Activated CD8-positive, alpha-beta T cell treated with anti-CD3 and anti-CD28 coated beads, Interleukin-2, amount 10 ng/mL, durations not matched to agents 7 days and 5 days (primary cell): ENCODE measurements at regions not wholly inside any gene's neighbourhood (a gene's known extent, or its start where the extent isn't known, plus 50 kb on each side); places are given as distances from the start of the nearest gene placed in this dataset.

ENCODE experiments used
- ATAC-seq: fragments of 150-1000 bp; cut with Tn5 transposase; one replicate; pipeline ENCODE4 v1.10.0; 2021; ENCODE audit warnings: moderate library complexity
- CTCF ChIA-PET: fragments of 350-600 bp; sonication (Branson Sonifier 250); formaldehyde crosslinking; loops from one replicate; lab custom pipeline; 2021; ENCODE audit warnings: antibody characterized with exemption; lab: Charles Lee
- POLR2A ChIA-PET: fragments of 350-600 bp; sonication (Branson Sonifier 250); formaldehyde crosslinking; loops from one replicate; lab custom pipeline; 2021; ENCODE audit warnings: antibody characterized with exemption; lab: Charles Lee
- DNase-seq: peaks from one replicate; pipeline ENCODE4 v3.0.0-alpha.2; 2020
- H3K27ac Mint-ChIP-seq: one replicate; pipeline ENCODE4 v1.8.0; 2021; ENCODE audit warnings: mild to moderate bottlenecking, mixed read lengths
- H3K27me3 Mint-ChIP-seq: one replicate; pipeline ENCODE4 v1.8.0; 2021; ENCODE audit warnings: low read depth, mixed read lengths
- H3K36me3 Mint-ChIP-seq: one replicate; pipeline ENCODE4 v1.8.0; 2021; ENCODE audit warnings: low read depth, mixed read lengths
- H3K4me1 Mint-ChIP-seq: one replicate; pipeline ENCODE4 v1.8.0; 2021; ENCODE audit warnings: low read depth, mixed read lengths
- H3K4me3 Mint-ChIP-seq: one replicate; pipeline ENCODE4 v1.8.0; 2021; ENCODE audit warnings: mild to moderate bottlenecking, mixed read lengths
- H3K9me3 Mint-ChIP-seq: one replicate; pipeline ENCODE4 v1.8.0; 2022; ENCODE audit warnings: mixed read lengths; ENCODE audit not compliant: insufficient read depth

- CTCF ChIA-PET = no interaction called here
- H3K27ac Mint-ChIP-seq = no peak overlapping the region
- H3K27me3 Mint-ChIP-seq = no peaks in the 10 kb centered on the region
- no peaks in the 10 kb centered on the region for H3K4me1 Mint-ChIP-seq
- DNase-seq (no peak), ATAC-seq (no peak)
- no peaks in the 10 kb centered on the region for H3K36me3 Mint-ChIP-seq
- POLR2A ChIA-PET = no interaction called here
- H3K4me3 Mint-ChIP-seq = no peak overlapping the region
- no peaks in the 10 kb centered on the region for H3K9me3 Mint-ChIP-seq
Observed at GRCh38 chr4:20505927-20506326, 194.3 kb upstream of the PACRGL start.

GRCh38 chr4:20506827-20507226 is 193.4 kb upstream of the PACRGL start:
- DNase-seq (no peak), ATAC-seq (no peak)
- no peaks in the 10 kb centered on the region for H3K9me3 Mint-ChIP-seq
- H3K4me3 Mint-ChIP-seq = no peak overlapping the region
- POLR2A ChIA-PET = no interaction called here
- H3K27ac Mint-ChIP-seq = no peak overlapping the region
- CTCF ChIA-PET = no interaction called here
- H3K27me3 Mint-ChIP-seq = no peaks in the 10 kb centered on the region
- no peaks in the 10 kb centered on the region for H3K36me3 Mint-ChIP-seq
- H3K4me1 Mint-ChIP-seq = no peaks in the 10 kb centered on the region

GRCh38 chr4:20509315-20509714 is 190.9 kb upstream of the PACRGL start:
- Mint-ChIP-seq H3K4me3 (no peak overlapping the region), H3K27me3 (no peaks in the 10 kb centered on the region), H3K27ac (no peak overlapping the region), H3K36me3 (no peaks in the 10 kb centered on the region), H3K4me1 (no peaks in the 10 kb centered on the region), H3K9me3 (no peaks in the 10 kb centered on the region)
- CTCF ChIA-PET = no interaction called here
- ATAC-seq (no peak), DNase-seq (no peak)
- POLR2A ChIA-PET = no interaction called here

- DNase-seq (no peak), ATAC-seq (no peak)
- H3K9me3 Mint-ChIP-seq = no peaks in the 10 kb centered on the region
- H3K27ac Mint-ChIP-seq = no peak overlapping the region
- ChIA-PET CTCF (no interaction called here), POLR2A (no interaction called here)
- H3K36me3 Mint-ChIP-seq = no peaks in the 10 kb centered on the region
- H3K27me3 Mint-ChIP-seq = no peaks in the 10 kb centered on the region
- no peak overlapping the region for H3K4me3 Mint-ChIP-seq
- H3K4me1 Mint-ChIP-seq = no peaks in the 10 kb centered on the region
Observed at GRCh38 chr4:20512033-20512792, 188.0 kb upstream of the PACRGL start.

GRCh38 chr4:20512985-20513384 is 187.3 kb upstream of the PACRGL start:
- ATAC-seq = no peak
- no peaks in the 10 kb centered on the region for H3K27me3 Mint-ChIP-seq
- H3K27ac Mint-ChIP-seq = no peak overlapping the region
- no peaks in the 10 kb centered on the region for H3K4me1 Mint-ChIP-seq
- H3K9me3 Mint-ChIP-seq = no peaks in the 10 kb centered on the region
- H3K4me3 Mint-ChIP-seq = no peak overlapping the region
- H3K36me3 Mint-ChIP-seq = no peaks in the 10 kb centered on the region
- DNase-seq = no peak
- ChIA-PET CTCF (no interaction called here), POLR2A (no interaction called here)

GRCh38 chr4:20520901-20521300 is 179.4 kb upstream of the PACRGL start:
- CTCF ChIA-PET = no interaction called here
- POLR2A ChIA-PET = interaction anchor here (0.6 kb wide), 1 partner anchor 1804 kb away, joined by 3 read pairs; no protein-coding TSS in a partner anchor
- Mint-ChIP-seq H3K36me3 (no peaks in the 10 kb centered on the region), H3K27me3 (no peaks in the 10 kb centered on the region), H3K4me3 (no peak overlapping the region), H3K4me1 (no peaks in the 10 kb centered on the region), H3K27ac (no peak overlapping the region), H3K9me3 (no peaks in the 10 kb centered on the region)
- ATAC-seq = no peak
- DNase-seq = no peak

- ChIA-PET POLR2A (no interaction called here), CTCF (no interaction called here)
Observed at GRCh38 chr4:20528508-20528907, 171.8 kb upstream of the PACRGL start.

GRCh38 chr4:20529691-20530090 is 170.6 kb upstream of the PACRGL start:
- no peak for ATAC-seq

More at GRCh38 chr4:20528508-20528907, 171.8 kb upstream of the PACRGL start:
- no peaks in the 10 kb centered on the region for H3K9me3 Mint-ChIP-seq
- H3K27me3 Mint-ChIP-seq = no peaks in the 10 kb centered on the region
- no peak for ATAC-seq
- no peak overlapping the region for H3K27ac Mint-ChIP-seq
- no peaks in the 10 kb centered on the region for H3K4me1 Mint-ChIP-seq
- no peaks in the 10 kb centered on the region for H3K36me3 Mint-ChIP-seq
- H3K4me3 Mint-ChIP-seq = no peak overlapping the region
- no peak for DNase-seq

GRCh38 chr4:20532116-20532790 is 168.0 kb upstream of the PACRGL start:
- CTCF ChIA-PET = interaction anchor here (1.1 kb wide), 1 partner anchor 12 kb away, joined by 4 read pairs; no protein-coding TSS in a partner anchor
- POLR2A ChIA-PET = no interaction called here
- DNase-seq = no peak
- Mint-ChIP-seq H3K9me3 (no peaks in the 10 kb centered on the region), H3K4me1 (no peaks in the 10 kb centered on the region), H3K27me3 (no peaks in the 10 kb centered on the region), H3K4me3 (no peak overlapping the region), H3K36me3 (no peaks in the 10 kb centered on the region), H3K27ac (no peak overlapping the region)
- ATAC-seq = no peak

More at GRCh38 chr4:20529691-20530090, 170.6 kb upstream of the PACRGL start:
- CTCF ChIA-PET = no interaction called here
- Mint-ChIP-seq H3K4me3 (no peak overlapping the region), H3K4me1 (no peaks in the 10 kb centered on the region), H3K9me3 (no peaks in the 10 kb centered on the region), H3K36me3 (no peaks in the 10 kb centered on the region), H3K27me3 (no peaks in the 10 kb centered on the region), H3K27ac (no peak overlapping the region)
- DNase-seq = no peak
- POLR2A ChIA-PET = no interaction called here

- ChIA-PET POLR2A (no interaction called here), CTCF (interaction anchor here (1.1 kb wide), 1 partner anchor 12 kb away, joined by 4 read pairs; no protein-coding TSS in a partner anchor)
- Mint-ChIP-seq H3K27ac (no peak overlapping the region), H3K27me3 (no peaks in the 10 kb centered on the region), H3K4me3 (no peak overlapping the region), H3K36me3 (no peaks in the 10 kb centered on the region), H3K4me1 (no peaks in the 10 kb centered on the region), H3K9me3 (no peaks in the 10 kb centered on the region)
- ATAC-seq = no peak
- DNase-seq = no peak
Observed at GRCh38 chr4:20532871-20533870, 167.1 kb upstream of the PACRGL start.

GRCh38 chr4:20538905-20539304 is 161.4 kb upstream of the PACRGL start:
- Mint-ChIP-seq H3K4me1 (no peaks in the 10 kb centered on the region), H3K27me3 (no peaks in the 10 kb centered on the region), H3K36me3 (no peaks in the 10 kb centered on the region), H3K4me3 (no peak overlapping the region), H3K9me3 (no peaks in the 10 kb centered on the region), H3K27ac (no peak overlapping the region)
- DNase-seq (no peak), ATAC-seq (no peak)
- POLR2A ChIA-PET = no interaction called here
- CTCF ChIA-PET = no interaction called here
